ENCODE measurements at regions not wholly inside any gene's neighbourhood (a gene's known extent, or its start where the extent isn't known, plus 50 kb on each side); places are given as distances from the start of the nearest gene placed in this dataset.

DNA sequence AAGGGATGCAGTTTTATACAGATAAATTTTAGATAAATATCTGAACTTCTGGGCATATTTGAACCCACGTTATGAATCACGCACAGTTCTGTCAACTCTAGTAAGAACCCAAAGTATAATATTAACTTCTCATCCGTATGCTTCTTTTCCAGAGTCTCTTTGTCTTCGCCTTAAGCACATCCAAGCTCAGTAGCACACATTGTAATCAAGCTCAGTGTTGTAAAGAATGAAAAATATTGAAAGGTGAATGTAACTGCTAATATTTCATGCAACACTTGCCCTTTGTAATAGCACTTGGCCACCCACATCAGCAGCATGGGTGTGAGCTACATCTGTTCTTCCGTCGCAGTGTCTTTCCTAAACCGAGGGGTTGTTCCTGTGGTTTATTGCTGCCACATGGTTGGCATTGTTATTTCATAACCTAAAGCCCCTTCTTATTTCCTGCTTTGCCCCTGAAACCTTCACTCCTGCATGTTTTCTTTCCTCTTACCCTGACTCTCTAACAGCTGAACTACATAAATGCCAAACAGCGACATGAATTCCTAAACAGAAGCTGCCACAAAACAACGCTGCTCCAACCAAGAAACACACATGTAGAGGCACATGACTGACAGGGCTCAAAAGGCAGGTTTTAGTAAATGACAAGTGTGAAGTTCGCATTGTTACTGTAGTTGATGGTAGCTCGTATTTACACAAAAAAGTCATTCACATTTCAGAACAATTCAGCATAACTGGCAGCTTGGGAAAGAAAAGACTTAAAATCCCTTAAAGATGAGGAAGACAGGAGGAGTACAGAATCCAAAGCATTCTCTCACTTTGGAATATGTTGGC is 190.1 kb upstream of the MEF2C start:
- H3K36me3 ChIP-seq (ENCODE audit: control insufficient read depth in 1 of 2, insufficient read depth in 2 of 2, low read length in 2 of 2): no peaks in the 10 kb centered on the region
- no peaks in the 10 kb centered on the region for H3K27me3 ChIP-seq (ENCODE audit: control insufficient read depth in 1 of 2, insufficient read depth in 2 of 2, low read length in 2 of 2)
- H3K9ac ChIP-seq (ENCODE audit: low read depth in 1 of 2, low read length in 2 of 2): no peak overlapping the region
- no peaks in the 10 kb centered on the region for H3K9me3 ChIP-seq (ENCODE audit: control insufficient read depth in 1 of 2, low read length in 2 of 2)
- no peaks in the 10 kb centered on the region for H3K4me1 ChIP-seq (ENCODE audit: control insufficient read depth in 1 of 2, insufficient read depth in 2 of 2, low read length in 2 of 2)
- H3K4me3 ChIP-seq (ENCODE audit: low read depth in 1 of 2, low read length in 2 of 2): no peak overlapping the region
- no peak overlapping the region for H3K27ac ChIP-seq (ENCODE audit: low read depth, low read length)

GRCh38 chr5:89071941-89072331 is 189.0 kb upstream of the MEF2C start:
- Histone ChIP-seq H3K4me3 (ENCODE audit: low read depth in 1 of 2, low read length in 2 of 2) (no peak overlapping the region), H3K27ac (ENCODE audit: low read depth, low read length) (no peak overlapping the region), H3K9ac (ENCODE audit: low read depth in 1 of 2, low read length in 2 of 2) (no peak overlapping the region), H3K9me3 (ENCODE audit: control insufficient read depth in 1 of 2, low read length in 2 of 2) (no peaks in the 10 kb centered on the region), H3K27me3 (ENCODE audit: control insufficient read depth in 1 of 2, insufficient read depth in 2 of 2, low read length in 2 of 2) (no peaks in the 10 kb centered on the region), H3K36me3 (ENCODE audit: control insufficient read depth in 1 of 2, insufficient read depth in 2 of 2, low read length in 2 of 2) (no peaks in the 10 kb centered on the region), H3K4me1 (ENCODE audit: control insufficient read depth in 1 of 2, insufficient read depth in 2 of 2, low read length in 2 of 2) (no peaks in the 10 kb centered on the region)

- Histone ChIP-seq H3K4me1 (ENCODE audit: control insufficient read depth in 1 of 2, insufficient read depth in 2 of 2, low read length in 2 of 2) (no peaks in the 10 kb centered on the region), H3K36me3 (ENCODE audit: control insufficient read depth in 1 of 2, insufficient read depth in 2 of 2, low read length in 2 of 2) (no peaks in the 10 kb centered on the region), H3K9ac (ENCODE audit: low read depth in 1 of 2, low read length in 2 of 2) (no peak overlapping the region), H3K4me3 (ENCODE audit: low read depth in 1 of 2, low read length in 2 of 2) (no peak overlapping the region), H3K27me3 (ENCODE audit: control insufficient read depth in 1 of 2, insufficient read depth in 2 of 2, low read length in 2 of 2) (no peaks in the 10 kb centered on the region), H3K9me3 (ENCODE audit: control insufficient read depth in 1 of 2, low read length in 2 of 2) (no peaks in the 10 kb centered on the region), H3K27ac (ENCODE audit: low read depth, low read length) (no peak overlapping the region)
Observed at GRCh38 chr5:89071101-89071940, 188.3 kb upstream of the MEF2C start.

DNA sequence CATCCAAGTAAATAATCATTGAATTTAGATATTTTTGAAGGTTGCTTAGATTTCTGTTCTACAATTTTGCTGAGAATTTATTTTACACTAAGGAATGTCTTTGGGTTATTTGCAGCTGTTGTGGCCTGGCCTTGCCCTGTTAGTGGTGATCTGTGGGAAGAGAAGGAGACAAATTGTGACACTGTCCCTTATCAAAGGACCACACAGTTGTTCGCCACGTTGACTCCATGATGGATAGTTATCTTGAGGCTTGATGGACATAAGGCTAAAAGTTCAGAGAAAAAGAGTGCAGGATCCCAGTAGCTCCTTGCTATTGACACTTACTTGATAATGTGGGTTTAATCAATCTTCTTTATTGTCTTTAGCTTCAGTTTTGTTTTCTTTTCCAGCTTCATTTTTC is 186.6 kb upstream of the MEF2C start:
- H3K27me3 ChIP-seq (ENCODE audit: control insufficient read depth in 1 of 2, insufficient read depth in 2 of 2, low read length in 2 of 2): no peaks in the 10 kb centered on the region
- H3K27ac ChIP-seq (ENCODE audit: low read depth, low read length): no peak overlapping the region
- no peak overlapping the region for H3K9ac ChIP-seq (ENCODE audit: low read depth in 1 of 2, low read length in 2 of 2)
- H3K4me1 ChIP-seq (ENCODE audit: control insufficient read depth in 1 of 2, insufficient read depth in 2 of 2, low read length in 2 of 2): no peaks in the 10 kb centered on the region
- no peaks in the 10 kb centered on the region for H3K36me3 ChIP-seq (ENCODE audit: control insufficient read depth in 1 of 2, insufficient read depth in 2 of 2, low read length in 2 of 2)
- H3K9me3 ChIP-seq (ENCODE audit: control insufficient read depth in 1 of 2, low read length in 2 of 2): no peaks in the 10 kb centered on the region
- no peak overlapping the region for H3K4me3 ChIP-seq (ENCODE audit: low read depth in 1 of 2, low read length in 2 of 2)

DNA sequence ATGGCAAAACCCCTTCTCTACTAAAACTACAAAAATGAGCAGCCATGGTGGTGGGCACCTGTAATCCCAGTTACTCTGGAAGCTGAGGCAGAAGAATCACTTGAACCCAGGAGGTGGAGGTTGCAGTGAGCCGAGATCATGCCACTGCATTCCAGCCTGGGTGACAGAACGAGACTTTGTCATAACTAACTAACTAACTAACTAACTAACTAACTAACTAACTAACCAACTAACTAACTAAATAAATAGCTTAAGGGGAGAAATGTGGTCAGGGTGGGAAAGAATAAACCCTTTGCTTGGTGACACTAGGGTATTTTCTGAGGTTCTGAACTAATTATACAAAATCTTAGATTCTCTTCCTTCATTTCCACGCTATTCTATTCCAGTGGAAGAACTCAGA is 184.4 kb upstream of the MEF2C start:
- H3K27me3 ChIP-seq (ENCODE audit: control insufficient read depth in 1 of 2, insufficient read depth in 2 of 2, low read length in 2 of 2): no peaks in the 10 kb centered on the region
- H3K9me3 ChIP-seq (ENCODE audit: control insufficient read depth in 1 of 2, low read length in 2 of 2): no peaks in the 10 kb centered on the region
- H3K4me3 ChIP-seq (ENCODE audit: low read depth in 1 of 2, low read length in 2 of 2): no peak overlapping the region
- H3K36me3 ChIP-seq (ENCODE audit: control insufficient read depth in 1 of 2, insufficient read depth in 2 of 2, low read length in 2 of 2): no peaks in the 10 kb centered on the region
- H3K27ac ChIP-seq (ENCODE audit: low read depth, low read length): no peak overlapping the region
- H3K4me1 ChIP-seq (ENCODE audit: control insufficient read depth in 1 of 2, insufficient read depth in 2 of 2, low read length in 2 of 2): no peaks in the 10 kb centered on the region
- no peak overlapping the region for H3K9ac ChIP-seq (ENCODE audit: low read depth in 1 of 2, low read length in 2 of 2)

- no peak overlapping the region for H3K4me3 ChIP-seq (ENCODE audit: low read depth in 1 of 2, low read length in 2 of 2)
- H3K4me1 ChIP-seq (ENCODE audit: control insufficient read depth in 1 of 2, insufficient read depth in 2 of 2, low read length in 2 of 2): no peaks in the 10 kb centered on the region
- no peak overlapping the region for H3K9ac ChIP-seq (ENCODE audit: low read depth in 1 of 2, low read length in 2 of 2)
- H3K27me3 ChIP-seq (ENCODE audit: control insufficient read depth in 1 of 2, insufficient read depth in 2 of 2, low read length in 2 of 2): no peaks in the 10 kb centered on the region
- H3K9me3 ChIP-seq (ENCODE audit: control insufficient read depth in 1 of 2, low read length in 2 of 2): no peaks in the 10 kb centered on the region
- no peaks in the 10 kb centered on the region for H3K36me3 ChIP-seq (ENCODE audit: control insufficient read depth in 1 of 2, insufficient read depth in 2 of 2, low read length in 2 of 2)
- H3K27ac ChIP-seq (ENCODE audit: low read depth, low read length): no peak overlapping the region
Observed at GRCh38 chr5:89065919-89066318, 182.9 kb upstream of the MEF2C start.

DNA sequence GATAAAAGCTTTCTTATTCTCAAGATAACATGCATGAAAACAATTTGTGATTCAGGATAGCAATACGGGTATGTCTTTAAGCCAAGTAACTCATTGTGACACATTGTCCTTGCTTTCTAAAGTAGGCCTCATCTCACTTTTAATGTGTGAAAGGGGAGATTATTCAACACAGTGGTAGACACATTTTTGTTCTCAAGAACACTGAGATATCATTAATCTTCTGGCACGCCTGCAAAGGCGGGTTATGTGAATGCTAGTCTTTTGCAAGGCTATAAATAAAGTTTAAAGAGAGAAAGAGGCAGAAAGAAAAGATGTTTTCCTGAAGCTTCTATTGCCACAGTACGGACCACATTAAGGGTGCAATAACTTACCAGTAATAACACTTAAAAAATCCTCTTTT is 181.8 kb upstream of the MEF2C start:
- Histone ChIP-seq H3K27me3 (ENCODE audit: control insufficient read depth in 1 of 2, insufficient read depth in 2 of 2, low read length in 2 of 2) (no peaks in the 10 kb centered on the region), H3K9ac (ENCODE audit: low read depth in 1 of 2, low read length in 2 of 2) (no peak overlapping the region), H3K9me3 (ENCODE audit: control insufficient read depth in 1 of 2, low read length in 2 of 2) (no peaks in the 10 kb centered on the region), H3K27ac (ENCODE audit: low read depth, low read length) (no peak overlapping the region), H3K36me3 (ENCODE audit: control insufficient read depth in 1 of 2, insufficient read depth in 2 of 2, low read length in 2 of 2) (no peaks in the 10 kb centered on the region), H3K4me3 (ENCODE audit: low read depth in 1 of 2, low read length in 2 of 2) (no peak overlapping the region), H3K4me1 (ENCODE audit: control insufficient read depth in 1 of 2, insufficient read depth in 2 of 2, low read length in 2 of 2) (no peaks in the 10 kb centered on the region)

GRCh38 chr5:89064054-89064453 is 181.1 kb upstream of the MEF2C start:
- no peaks in the 10 kb centered on the region for H3K36me3 ChIP-seq (ENCODE audit: control insufficient read depth in 1 of 2, insufficient read depth in 2 of 2, low read length in 2 of 2)

GRCh38 chr5:89060768-89061167 is 177.8 kb upstream of the MEF2C start:
- no peaks in the 10 kb centered on the region for H3K27me3 ChIP-seq (ENCODE audit: control insufficient read depth in 1 of 2, insufficient read depth in 2 of 2, low read length in 2 of 2)
- H3K27ac ChIP-seq (ENCODE audit: low read depth, low read length): no peak overlapping the region
- no peak overlapping the region for H3K4me3 ChIP-seq (ENCODE audit: low read depth in 1 of 2, low read length in 2 of 2)
- H3K36me3 ChIP-seq (ENCODE audit: control insufficient read depth in 1 of 2, insufficient read depth in 2 of 2, low read length in 2 of 2): no peaks in the 10 kb centered on the region
- H3K4me1 ChIP-seq (ENCODE audit: control insufficient read depth in 1 of 2, insufficient read depth in 2 of 2, low read length in 2 of 2): no peaks in the 10 kb centered on the region
- H3K9me3 ChIP-seq (ENCODE audit: control insufficient read depth in 1 of 2, low read length in 2 of 2): no peaks in the 10 kb centered on the region
- no peak overlapping the region for H3K9ac ChIP-seq (ENCODE audit: low read depth in 1 of 2, low read length in 2 of 2)

More at GRCh38 chr5:89064054-89064453, 181.1 kb upstream of the MEF2C start:
- no peak overlapping the region for H3K27ac ChIP-seq (ENCODE audit: low read depth, low read length)
- H3K9me3 ChIP-seq (ENCODE audit: control insufficient read depth in 1 of 2, low read length in 2 of 2): no peaks in the 10 kb centered on the region
- H3K4me3 ChIP-seq (ENCODE audit: low read depth in 1 of 2, low read length in 2 of 2): no peak overlapping the region
- H3K4me1 ChIP-seq (ENCODE audit: control insufficient read depth in 1 of 2, insufficient read depth in 2 of 2, low read length in 2 of 2): no peaks in the 10 kb centered on the region
- no peak overlapping the region for H3K9ac ChIP-seq (ENCODE audit: low read depth in 1 of 2, low read length in 2 of 2)
- H3K27me3 ChIP-seq (ENCODE audit: control insufficient read depth in 1 of 2, insufficient read depth in 2 of 2, low read length in 2 of 2): no peaks in the 10 kb centered on the region

DNA sequence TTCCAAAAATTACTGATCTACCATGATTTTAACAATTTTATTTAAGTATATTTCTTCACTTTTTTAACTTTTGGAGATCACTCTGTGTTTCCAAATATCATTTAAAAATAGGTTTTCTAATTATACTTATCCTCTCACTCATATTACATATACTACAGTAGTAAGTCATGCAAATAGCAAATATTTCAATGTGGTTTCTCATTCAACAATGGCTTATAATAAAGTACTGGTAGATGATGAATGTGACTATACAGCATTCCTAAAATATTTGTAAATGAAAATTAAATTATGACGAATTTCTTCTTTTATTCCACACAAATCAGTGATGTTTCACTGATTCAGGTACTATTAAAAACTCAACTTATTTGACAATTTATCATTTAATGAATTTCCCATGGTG is 176.3 kb upstream of the MEF2C start:
- no peak overlapping the region for H3K4me3 ChIP-seq (ENCODE audit: low read depth in 1 of 2, low read length in 2 of 2)

More for the DNA sequence above, 176.3 kb upstream of the MEF2C start:
- Histone ChIP-seq H3K36me3 (ENCODE audit: control insufficient read depth in 1 of 2, insufficient read depth in 2 of 2, low read length in 2 of 2) (no peaks in the 10 kb centered on the region), H3K9ac (ENCODE audit: low read depth in 1 of 2, low read length in 2 of 2) (no peak overlapping the region), H3K27me3 (ENCODE audit: control insufficient read depth in 1 of 2, insufficient read depth in 2 of 2, low read length in 2 of 2) (no peaks in the 10 kb centered on the region), H3K9me3 (ENCODE audit: control insufficient read depth in 1 of 2, low read length in 2 of 2) (no peaks in the 10 kb centered on the region), H3K27ac (ENCODE audit: low read depth, low read length) (no peak overlapping the region), H3K4me1 (ENCODE audit: control insufficient read depth in 1 of 2, insufficient read depth in 2 of 2, low read length in 2 of 2) (no peaks in the 10 kb centered on the region)
